Superior temporal gyrus (tissue), 1 donor: ENCODE measurements at regions not wholly inside any gene's neighbourhood (a gene's known extent, or its start where the extent isn't known, plus 50 kb on each side); places are given as distances from the start of the nearest gene placed in this dataset.

Source experiments
- DNase-seq: peaks from one replicate; pipeline ENCODE4 v3.0.0-alpha.2; 2016; ENCODE audit errors: extremely low spot score

GRCh38 chrX:87727620-87728019, 210.0 kb downstream of the KLHL4 start:
- no peak for DNase-seq

GRCh38 chrX:87728024-87728423, 210.4 kb downstream of the KLHL4 start:
- no peak for DNase-seq

GRCh38 chrX:87728459-87728858, 210.9 kb downstream of the KLHL4 start:
- no peak for DNase-seq

GRCh38 chrX:87732133-87732532, 214.5 kb downstream of the KLHL4 start:
- DNase-seq: no peak

GRCh38 chrX:87736576-87736975, 219.0 kb downstream of the KLHL4 start:
- DNase-seq: no peak

GRCh38 chrX:87744391-87744790, 226.8 kb downstream of the KLHL4 start:
- no peak for DNase-seq

- no peak for DNase-seq
These were observed 237.9 kb downstream of the KLHL4 start for GRCh38 chrX:87755493-87755892.

- DNase-seq: no peak
These were observed 271.4 kb downstream of the KLHL4 start for GRCh38 chrX:87788976-87789375.

- DNase-seq: no peak
These were observed 280.4 kb downstream of the KLHL4 start for GRCh38 chrX:87798039-87798438.

- DNase-seq: no peak
These were observed 288.4 kb downstream of the KLHL4 start for GRCh38 chrX:87805829-87806490.

- DNase-seq: no peak
These were observed 291.1 kb downstream of the KLHL4 start for GRCh38 chrX:87808576-87809243.

- no peak for DNase-seq
These were observed 296.0 kb downstream of the KLHL4 start for GRCh38 chrX:87813566-87813965.

GRCh38 chrX:87846956-87847355, 329.4 kb downstream of the KLHL4 start:
- DNase-seq: peak; percentile 27

- no peak for DNase-seq
These were observed 355.8 kb downstream of the KLHL4 start for GRCh38 chrX:87873347-87873941.

- no peak for DNase-seq
These were observed 356.4 kb downstream of the KLHL4 start for GRCh38 chrX:87874043-87874442.

GRCh38 chrX:87878926-87879325, 361.3 kb downstream of the KLHL4 start:
- no peak for DNase-seq

GRCh38 chrX:87890437-87890836, 372.8 kb downstream of the KLHL4 start:
- no peak for DNase-seq

- no peak for DNase-seq
These were observed 377.8 kb downstream of the KLHL4 start for GRCh38 chrX:87895421-87895820.

- DNase-seq: no peak
These were observed 378.5 kb downstream of the KLHL4 start for GRCh38 chrX:87896057-87896456.

GRCh38 chrX:87900320-87900908, 382.8 kb downstream of the KLHL4 start:
- no peak for DNase-seq

GRCh38 chrX:87901060-87901459, 383.5 kb downstream of the KLHL4 start:
- DNase-seq: no peak

- no peak for DNase-seq
These were observed 397.1 kb downstream of the KLHL4 start for GRCh38 chrX:87914726-87915125.

GRCh38 chrX:87924619-87925018, 407.0 kb downstream of the KLHL4 start:
- no peak for DNase-seq
